Left colon (tissue), 2 donors: ENCODE measurements at regions not wholly inside any gene's neighbourhood (a gene's known extent, or its start where the extent isn't known, plus 50 kb on each side); places are given as distances from the start of the nearest gene placed in this dataset.
A peak's percentile ranks its signal among the peaks of the same experiment; 100 is the strongest.

Experiments used
- ATAC-seq: fragments of 200-7000 bp; cut with Tn5 transposase; one replicate; pipeline ENCODE4 v1.9.1; 2020; ENCODE audit warnings: mild to moderate bottlenecking, moderate library complexity
- DNase-seq, 2 donors: peaks; one replicate each; pipeline ENCODE4 v3.0.0-alpha.2; 2020
- intact Hi-C, 2 donors: fragments of 100-400 bp; cut with DNase I in 1 of 2; cut with micrococcal nuclease in 1 of 2; formaldehyde crosslinking; loops; one replicate each; pipeline versions ENCODE4 v1.11.2 to v1.14.0; 2022; cut with DNase I, micrococcal nuclease
- donor health status: DM: no; HTN: no; CAD: no.
- donor health status: DM: yes; HTN: yes; CAD: no.

GRCh38 chr15:97627634-97628033 lies 332.9 kb upstream of the ARRDC4 start:
- intact Hi-C loops = no loop called here
- no peak for ATAC-seq
- DNase-seq = no peak

DNA sequence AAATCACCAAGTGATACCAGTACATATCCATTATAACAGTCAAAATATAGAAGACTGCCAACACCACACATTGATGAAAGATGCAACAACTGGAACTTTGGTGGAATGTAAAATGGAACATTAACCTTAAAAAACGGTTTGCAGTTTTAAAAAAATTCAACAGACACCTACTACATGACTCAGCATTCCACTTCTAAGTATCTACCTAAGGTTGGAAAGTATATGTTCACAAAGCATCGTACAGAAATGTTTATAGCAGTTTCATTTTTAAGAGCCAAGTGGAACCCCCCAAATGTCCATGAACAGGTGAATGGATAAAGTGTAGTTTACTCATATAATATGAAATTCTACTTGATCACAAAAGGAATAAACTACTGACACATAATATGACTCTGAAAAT lies 314.7 kb upstream of the ARRDC4 start:
- ATAC-seq = no peak
- intact Hi-C loops = no loop called here

DNA sequence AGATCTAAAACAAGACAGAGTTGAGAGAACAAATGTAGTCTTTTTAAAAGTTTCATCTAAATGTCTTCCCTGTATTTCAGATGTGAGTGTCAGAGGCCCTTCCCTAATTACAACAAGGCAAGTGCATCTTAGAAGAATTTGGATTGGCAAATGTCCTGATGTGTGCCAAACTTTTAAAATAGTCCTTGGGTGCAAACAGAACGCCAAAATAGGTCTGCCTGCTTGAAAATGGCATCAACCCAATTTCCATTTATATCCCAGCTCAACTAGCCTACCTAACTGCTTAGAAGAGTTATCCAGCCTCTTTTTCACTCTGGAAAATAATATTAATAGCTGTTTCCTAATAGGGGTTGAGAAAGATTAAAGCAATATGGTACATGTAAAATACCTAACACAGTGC lies 311.8 kb upstream of the ARRDC4 start:
- no peak for ATAC-seq

More for the DNA sequence above, 314.7 kb upstream of the ARRDC4 start:
- no peak for DNase-seq

DNA sequence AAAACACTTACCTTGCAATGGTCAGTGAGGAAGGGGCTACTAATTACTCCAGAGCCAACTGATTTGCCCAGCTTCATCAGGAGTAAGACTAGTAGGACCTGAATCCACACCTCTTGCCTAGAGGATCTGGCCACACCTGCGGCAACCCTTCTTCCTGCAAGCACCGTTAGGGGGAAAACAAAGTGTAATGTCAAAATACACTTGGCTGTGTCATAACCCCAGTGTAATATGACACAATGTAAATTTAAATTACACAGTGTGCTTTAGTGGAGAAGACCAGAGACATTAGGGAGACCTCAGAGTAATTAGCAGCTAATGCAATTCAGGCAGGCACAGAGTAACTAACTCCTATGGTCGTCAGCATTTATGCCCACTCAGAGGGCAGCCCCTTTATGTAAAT lies 308.5 kb upstream of the ARRDC4 start:
- no peak for DNase-seq

More for the DNA sequence above, 311.8 kb upstream of the ARRDC4 start:
- intact Hi-C loops = no loop called here
- no peak for DNase-seq

GRCh38 chr15:97652700-97653167 lies 307.8 kb upstream of the ARRDC4 start:
- intact Hi-C loops = no loop called here
- ATAC-seq (peak; percentile 70), DNase-seq (peak in 1 of 2 donors; percentile 27)

More for the DNA sequence above, 308.5 kb upstream of the ARRDC4 start:
- ATAC-seq = peak; percentile 56
- intact Hi-C loops = no loop called here

DNA sequence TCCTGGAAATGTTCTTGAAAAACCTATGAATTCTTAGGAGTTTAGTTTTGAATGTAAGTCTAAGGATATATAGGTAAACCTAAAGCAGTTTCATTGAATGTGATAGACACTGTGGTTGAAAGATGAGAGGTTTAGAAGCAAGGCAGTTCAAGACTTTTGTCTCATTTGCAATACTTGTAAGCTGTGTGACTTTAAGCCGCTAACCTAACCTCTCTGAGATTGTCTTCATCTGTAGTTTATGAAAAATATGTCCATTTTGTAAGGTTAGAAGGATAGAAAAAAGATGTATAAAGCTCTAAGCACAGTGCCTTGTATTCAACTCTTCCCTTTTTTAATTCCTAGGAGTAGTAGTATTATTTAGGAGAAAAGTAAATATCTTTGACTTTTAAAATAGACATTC lies 306.6 kb upstream of the ARRDC4 start:
- ATAC-seq = no peak
- intact Hi-C loops = no loop called here
- DNase-seq = no peak

DNA sequence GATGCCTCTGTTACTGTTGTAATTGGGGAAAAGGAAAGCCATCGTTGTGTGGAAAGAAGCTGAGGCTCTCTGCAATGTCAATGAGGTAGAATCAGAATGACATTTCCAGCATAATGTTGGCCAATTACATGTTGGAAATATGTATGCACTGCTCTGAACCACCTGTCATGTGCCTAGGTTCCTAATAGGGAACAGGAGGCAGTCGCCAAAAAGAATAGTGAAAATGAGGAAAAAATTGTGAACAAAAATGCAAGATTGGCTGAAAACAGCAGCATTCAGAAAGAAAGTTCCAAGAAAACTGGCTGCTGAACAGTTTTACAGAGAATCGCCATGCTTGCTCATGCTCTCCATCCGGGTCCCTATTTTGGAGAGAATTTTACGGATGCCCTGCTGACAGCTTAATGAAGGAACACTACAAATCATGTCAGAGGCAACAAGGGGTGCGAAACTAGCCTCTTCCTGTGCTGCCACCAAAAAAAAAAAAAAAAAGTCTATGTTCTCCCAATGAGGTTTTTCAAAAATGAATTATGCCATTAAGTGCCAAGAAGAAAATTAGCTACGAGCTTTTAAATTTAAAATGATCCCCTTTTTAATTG lies 305.9 kb upstream of the ARRDC4 start:
- DNase-seq (no peak), ATAC-seq (no peak)
- intact Hi-C loops = no loop called here

GRCh38 chr15:97661796-97662195 lies 298.7 kb upstream of the ARRDC4 start:
- ATAC-seq (no peak), DNase-seq (no peak)
- intact Hi-C loops = no loop called here

- intact Hi-C loops = no loop called here
- ATAC-seq (no peak), DNase-seq (no peak)
Measured at GRCh38 chr15:97672586-97672985, 287.9 kb upstream of the ARRDC4 start.

- peak; percentile 19 to 57 for DNase-seq
- intact Hi-C loops = no loop called here
- ATAC-seq = peak; percentile 91
Measured at GRCh38 chr15:97678656-97679055, 281.8 kb upstream of the ARRDC4 start.

DNA sequence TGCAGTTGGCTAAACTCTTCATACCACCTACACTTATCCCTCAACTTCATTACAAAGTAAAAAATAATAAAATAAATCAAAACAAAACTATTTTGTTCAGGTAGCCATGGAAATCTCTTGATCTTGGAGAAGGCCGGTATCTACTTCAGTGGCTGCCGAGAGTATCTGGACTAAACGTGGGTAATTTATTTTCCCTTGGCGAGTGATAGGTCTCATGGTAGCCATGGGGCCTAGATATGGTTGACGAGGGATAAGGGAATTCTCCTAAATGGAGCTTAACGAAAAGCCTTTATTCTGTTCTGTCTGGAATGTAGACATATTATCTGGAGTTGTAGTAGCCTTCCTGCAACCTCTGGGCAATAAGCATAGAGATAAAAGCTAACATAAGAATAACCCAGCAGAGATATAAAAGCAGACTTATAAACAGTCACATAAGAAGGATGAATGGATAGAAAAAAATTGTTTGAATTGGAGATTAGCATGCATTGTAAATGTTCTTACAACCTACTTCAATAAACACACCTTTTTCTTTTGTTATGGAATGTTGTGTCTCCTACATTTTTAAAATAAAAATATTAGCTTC lies 281.3 kb upstream of the ARRDC4 start:
- ATAC-seq = peak; percentile 72
- intact Hi-C loops = no loop called here
- DNase-seq = no peak

GRCh38 chr15:97680606-97681220 lies 279.8 kb upstream of the ARRDC4 start:
- intact Hi-C loops = no loop called here
- DNase-seq (peak; percentile 62 to 73), ATAC-seq (peak; percentile 66)

DNA sequence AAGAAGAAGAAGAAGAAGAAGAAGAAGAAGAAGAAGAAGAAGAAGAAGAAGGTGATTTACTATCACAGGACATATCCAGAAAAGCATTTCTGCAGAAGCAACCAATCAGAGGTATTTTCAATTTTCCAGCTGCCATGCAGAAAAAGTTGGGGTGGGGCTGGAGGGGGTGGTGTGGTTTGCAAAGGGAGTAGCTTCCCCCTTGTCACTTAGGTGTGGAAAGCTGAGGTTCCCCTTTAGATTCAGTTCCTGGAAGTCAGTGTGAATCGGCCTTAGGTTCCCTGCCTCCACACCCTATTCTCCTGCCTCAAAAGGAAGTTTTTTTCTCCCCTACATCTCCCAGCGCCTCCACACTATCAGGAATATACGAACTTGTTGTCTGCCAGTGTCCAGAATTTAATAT lies 276.7 kb upstream of the ARRDC4 start:
- peak; percentile 42 for ATAC-seq
- intact Hi-C loops = no loop called here
- no peak for DNase-seq

- ATAC-seq (peak; percentile 48), DNase-seq (peak in 1 of 2 donors; percentile 26)
- intact Hi-C loops = no loop called here
Measured at GRCh38 chr15:97684249-97684648, 276.3 kb upstream of the ARRDC4 start.

GRCh38 chr15:97686324-97686723 lies 274.2 kb upstream of the ARRDC4 start:
- DNase-seq (no peak), ATAC-seq (no peak)
- intact Hi-C loops = no loop called here

DNA sequence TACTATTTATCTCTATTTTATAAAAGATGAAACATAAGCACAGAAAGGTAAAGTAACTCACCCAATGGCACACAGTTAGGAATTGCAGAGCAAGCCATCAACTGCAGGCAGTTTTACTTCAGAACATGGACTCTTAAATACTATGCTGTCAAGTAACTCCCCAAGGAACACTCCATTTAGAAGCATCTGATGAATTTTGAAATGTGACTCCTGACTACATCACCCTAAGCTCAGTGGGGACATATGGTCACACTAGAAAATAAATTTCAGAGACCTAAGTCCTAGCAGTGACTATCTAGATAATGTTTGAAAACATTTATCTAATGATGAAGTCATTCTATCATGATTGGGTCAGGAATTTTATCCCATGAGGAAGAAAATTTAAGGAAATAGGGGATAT lies 272.8 kb upstream of the ARRDC4 start:
- ATAC-seq (no peak), DNase-seq (no peak)
- intact Hi-C loops = no loop called here

DNA sequence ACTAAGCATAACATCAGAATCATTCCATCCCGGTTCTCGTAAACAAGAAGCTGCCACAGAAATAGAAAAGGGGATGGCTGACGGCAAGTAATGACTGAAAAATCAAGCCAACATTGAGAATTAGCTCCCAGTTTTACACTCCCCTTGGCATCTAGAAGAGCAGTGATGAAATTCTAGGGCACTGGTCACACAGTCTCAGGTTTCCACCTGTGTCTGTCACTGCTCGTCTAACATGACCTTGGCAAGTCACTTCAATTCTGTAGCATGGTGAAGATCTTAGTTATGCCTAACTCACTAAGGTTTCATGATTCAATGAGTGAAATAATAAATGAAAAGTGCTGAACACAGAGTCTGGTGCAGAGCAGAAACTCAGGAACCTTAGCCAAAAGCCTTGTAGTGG lies 272.3 kb upstream of the ARRDC4 start:
- ATAC-seq (no peak), DNase-seq (no peak)
- intact Hi-C loops = no loop called here

- DNase-seq (no peak), ATAC-seq (peak; percentile 44)
- intact Hi-C loops = no loop called here
Measured at GRCh38 chr15:97688886-97689285, 271.6 kb upstream of the ARRDC4 start.

- DNase-seq (no peak), ATAC-seq (no peak)
- intact Hi-C loops = no loop called here
Measured at GRCh38 chr15:97691078-97691477, 269.4 kb upstream of the ARRDC4 start.

- ATAC-seq = peak; percentile 86
- intact Hi-C loops = no loop called here
- peak in 1 of 2 donors; percentile 34 for DNase-seq
Measured at GRCh38 chr15:97691799-97692198, 268.7 kb upstream of the ARRDC4 start.
